H1 (cell line): ENCODE measurements at regions not wholly inside any gene's neighbourhood (a gene's known extent, or its start where the extent isn't known, plus 50 kb on each side); places are given as distances from the start of the nearest gene placed in this dataset.

ENCODE experiments used
- CTCF ChIA-PET: fragments of 300-600 bp; sonication (Branson Sonifier 250); formaldehyde crosslinking; loops from one replicate; lab custom pipeline; 2021; ENCODE audit not compliant: partially characterized antibody; lab: Charles Lee
- POLR2A ChIA-PET: fragments of 300-600 bp; sonication (Branson Sonifier 250); formaldehyde crosslinking; loops from one replicate; lab custom pipeline; 2021; ENCODE audit warnings: inconsistent platforms; ENCODE audit not compliant: partially characterized antibody; lab: Charles Lee
- DNase-seq, 2 experiments: peaks; one replicate each; pipeline versions ENCODE4 v3.0.0 to v3.0.0-alpha.2; 2010 to 2022; ENCODE audit warnings: low spot score in 2 of 2, low read depth in 1 of 2, mixed read lengths in 1 of 2
- FAIRE-seq: peaks from 2 replicates; lab custom pipeline; 2011; peaks lifted over from hg19 to GRCh38; lab: Jason Lieb, UNC
- H2AFZ ChIP-seq: 2 replicates; pipeline ENCODE4 v1.8.1; 2012; ENCODE audit warnings: low read length, inconsistent platforms
- H2AK5ac ChIP-seq: 2 replicates; pipeline ENCODE4 v1.6.1; 2013; ENCODE audit warnings: low read depth, low read length
- H2BK120ac ChIP-seq: replicated peaks from 2 replicates; pipeline ENCODE3; 2013; ENCODE audit warnings: low read depth, low read length, inconsistent platforms
- H2BK12ac ChIP-seq: 2 replicates; pipeline ENCODE4 v1.6.1; 2013; ENCODE audit warnings: low read depth, low read length
- H2BK15ac ChIP-seq: 2 replicates; pipeline ENCODE4 v1.6.1; 2013; ENCODE audit warnings: low read length
- H2BK20ac ChIP-seq: 2 replicates; pipeline ENCODE4 v1.6.1; 2013; ENCODE audit warnings: low read length
- H2BK5ac ChIP-seq: 2 replicates; pipeline ENCODE4 v1.6.1; 2013; ENCODE audit warnings: low read depth, low read length
- H3K14ac ChIP-seq: 2 replicates; pipeline ENCODE4 v1.6.1; 2013; ENCODE audit warnings: inconsistent platforms; ENCODE audit not compliant: insufficient read length
- H3K18ac ChIP-seq: 2 replicates; pipeline ENCODE4 v1.6.1; 2013; ENCODE audit warnings: low read length; ENCODE audit errors: extremely low read depth
- H3K23ac ChIP-seq: 2 replicates; pipeline ENCODE4 v1.6.1; 2013; ENCODE audit warnings: inconsistent platforms; ENCODE audit not compliant: insufficient read length
- H3K23me2 ChIP-seq: 2 replicates; pipeline ENCODE4 v1.6.1; 2013; ENCODE audit warnings: low read depth, low read length
- H3K27ac ChIP-seq: 2 replicates; pipeline ENCODE4 v1.6.1; 2011; ENCODE audit warnings: low read depth, low read length, inconsistent platforms
- H3K27me3 ChIP-seq, 4 experiments: replicated peaks in 1 of 4; 1 replicate in 1 of 4; 2 replicates in 3 of 4; pipeline versions ENCODE4 v1.6.1 to v1.8.1; 2011 to 2013; ENCODE audit warnings: low read length in 3 of 4, mild to moderate bottlenecking in 3 of 4, inconsistent platforms in 2 of 4, mixed read lengths in 2 of 4, moderate library complexity in 1 of 4; ENCODE audit not compliant: control insufficient read depth in 3 of 4, insufficient read depth in 3 of 4; ENCODE audit errors: extremely low read depth in 1 of 4
- H3K36me3 ChIP-seq, 4 experiments: 2 replicates each; pipeline versions ENCODE4 v1.6.1 to v1.8.1; 2011 to 2013; ENCODE audit warnings: mild to moderate bottlenecking in 4 of 4, low read length in 3 of 4, moderate library complexity in 2 of 4, control low read depth in 1 of 4, inconsistent platforms in 1 of 4; ENCODE audit not compliant: insufficient read depth in 4 of 4, control insufficient read depth in 2 of 4
- H3K4ac ChIP-seq: replicated peaks from 2 replicates; pipeline ENCODE3; 2013; ENCODE audit warnings: low read length, low read depth, mixed read lengths, inconsistent platforms; ENCODE audit not compliant: insufficient read length
- H3K4me1 ChIP-seq, 4 experiments: replicated peaks in 1 of 4; 1 replicate in 1 of 4; 2 replicates in 3 of 4; pipeline versions ENCODE4 v1.6.1 to v1.8.1; 2011 to 2013; ENCODE audit warnings: low read length in 3 of 4, inconsistent platforms in 2 of 4, mixed read lengths in 1 of 4; ENCODE audit not compliant: insufficient read depth in 4 of 4, control insufficient read depth in 3 of 4
- H3K4me2 ChIP-seq, 2 experiments: 2 replicates each; pipeline versions ENCODE4 v1.6.1 to v1.8.1; 2011 to 2013; ENCODE audit warnings: low read depth in 2 of 2, low read length in 2 of 2, control low read depth in 1 of 2, inconsistent platforms in 1 of 2, mild to moderate bottlenecking in 1 of 2; ENCODE audit not compliant: insufficient read depth in 1 of 2
- H3K4me3 ChIP-seq, 4 experiments: fragments of 200-600, 300-600 bp in 1 of 4; sonication (generic), shearing (Covaris generic), sonication (Bioruptor Twin) in 1 of 4; 2 replicates each; pipeline versions ENCODE4 v1.5.1 to v1.8.1; 2011 to 2016; ENCODE audit warnings: low read length in 4 of 4, low read depth in 3 of 4, control low read depth in 2 of 4, inconsistent platforms in 2 of 4, mild to moderate bottlenecking in 2 of 4, mixed read lengths in 1 of 4, moderate library complexity in 1 of 4; ENCODE audit not compliant: insufficient read depth in 2 of 4; ENCODE audit errors: extremely low read depth in 1 of 4
- H3K56ac ChIP-seq: replicated peaks from 2 replicates; pipeline ENCODE3; 2013; ENCODE audit warnings: low read depth, mild to moderate bottlenecking, mixed read lengths, low read length, inconsistent platforms; ENCODE audit not compliant: insufficient read length
- H3K79me1 ChIP-seq: 2 replicates; pipeline ENCODE4 v1.6.1; 2013; ENCODE audit warnings: low read depth, low read length, control low read depth
- H3K79me2 ChIP-seq, 2 experiments: 2 replicates each; pipeline versions ENCODE4 v1.6.1 to v1.8.1; 2012 to 2013; ENCODE audit warnings: low read length in 2 of 2, mild to moderate bottlenecking in 2 of 2, inconsistent platforms in 1 of 2; ENCODE audit not compliant: insufficient read depth in 2 of 2, control insufficient read depth in 1 of 2
- H3K9ac ChIP-seq, 4 experiments: replicated peaks in 1 of 4; 1 replicate in 1 of 4; 2 replicates in 3 of 4; pipeline versions ENCODE4 v1.6.1 to v1.8.1; 2011 to 2013; ENCODE audit warnings: low read depth in 3 of 4, low read length in 3 of 4, control low read depth in 2 of 4, mild to moderate bottlenecking in 2 of 4, moderate library complexity in 2 of 4, inconsistent platforms in 1 of 4; ENCODE audit errors: extremely low read depth in 1 of 4
- H3K9me3 ChIP-seq, 2 experiments: 2 replicates each; pipeline versions ENCODE4 v1.6.1 to v1.8.1; 2012 to 2013; ENCODE audit warnings: mild to moderate bottlenecking in 2 of 2, moderate library complexity in 2 of 2, control low read depth in 1 of 2, inconsistent platforms in 1 of 2, low read depth in 1 of 2, low read length in 1 of 2, mixed read lengths in 1 of 2; ENCODE audit not compliant: insufficient read depth in 2 of 2
- H4K20me1 ChIP-seq, 2 experiments: replicated peaks in 1 of 2; 2 replicates each; pipeline versions ENCODE3 to v1.8.1; 2011 to 2013; ENCODE audit warnings: inconsistent platforms in 2 of 2, low read length in 2 of 2, mild to moderate bottlenecking in 1 of 2; ENCODE audit not compliant: insufficient read depth in 2 of 2, control insufficient read depth in 1 of 2
- H4K5ac ChIP-seq: 2 replicates; pipeline ENCODE4 v1.6.1; 2013; ENCODE audit warnings: low read length, low read depth, mixed read lengths, inconsistent platforms; ENCODE audit not compliant: insufficient read length
- H4K8ac ChIP-seq: 2 replicates; pipeline ENCODE4 v1.8.0; 2013; ENCODE audit warnings: mild to moderate bottlenecking, moderate library complexity, low read length, inconsistent platforms; ENCODE audit not compliant: insufficient read depth; ENCODE audit errors: extremely low read depth
- H4K91ac ChIP-seq: replicated peaks from 2 replicates; pipeline ENCODE3; 2013; ENCODE audit warnings: low read length, mixed read lengths, inconsistent platforms; ENCODE audit not compliant: insufficient read length
- ATF3 ChIP-seq: IDR thresholded peaks from 2 replicates; pipeline ENCODE4 v1.6.1; 2011; ENCODE audit warnings: low read depth, mild to moderate bottlenecking, low read length; ENCODE audit not compliant: insufficient read depth
- BCL11A ChIP-seq, 2 experiments: IDR thresholded peaks; one replicate each; pipeline ENCODE4 v1.6.1; 2011; ENCODE audit warnings: low read depth in 2 of 2, low read length in 2 of 2, mild to moderate bottlenecking in 2 of 2
- BRCA1 ChIP-seq: IDR thresholded peaks from 2 replicates; pipeline ENCODE4 v1.6.1; 2012; ENCODE audit warnings: low read depth, low read length, improper control_type of control experiment
- HDAC2 ChIP-seq, 2 experiments: fragments of 300-600 bp in 1 of 2; sonication (generic) in 1 of 2; IDR thresholded peaks; 2 replicates each; pipeline ENCODE4 v1.6.1; 2011 to 2012; ENCODE audit warnings: low read depth in 2 of 2, low read length in 2 of 2, mild to moderate bottlenecking in 2 of 2, moderate library complexity in 2 of 2, borderline replicate concordance in 1 of 2, inconsistent platforms in 1 of 2
- KDM1A ChIP-seq: fragments of 200-600, 300-600 bp; sonication (generic); IDR thresholded peaks from 2 replicates; pipeline ENCODE4 v1.7.1; 2016; ENCODE audit warnings: mild to moderate bottlenecking, low read length, borderline replicate concordance
- KDM5A ChIP-seq: fragments of 200-600 bp; IDR thresholded peaks from 2 replicates; pipeline ENCODE4 v1.7.1; 2012; ENCODE audit warnings: mild to moderate bottlenecking, low read length, inconsistent platforms, mixed read lengths
- POU5F1 ChIP-seq: IDR thresholded peaks from 2 replicates; pipeline ENCODE4 v1.6.1; 2011; ENCODE audit warnings: low read depth, mild to moderate bottlenecking, low read length, moderate library complexity
- SRF ChIP-seq: IDR thresholded peaks from 2 replicates; pipeline ENCODE4 v1.6.1; 2011; ENCODE audit warnings: mild to moderate bottlenecking, low read depth, low read length, moderate library complexity
- TAF7 ChIP-seq: optimal IDR thresholded peaks from 2 replicates; pipeline ENCODE3; 2011; ENCODE audit warnings: low read depth, mild to moderate bottlenecking, inconsistent platforms, low read length, moderate library complexity, borderline replicate concordance
- TEAD4 ChIP-seq: IDR thresholded peaks from 2 replicates; pipeline ENCODE4 v1.6.1; 2012; ENCODE audit warnings: low read depth, low read length, inconsistent platforms, mixed read lengths
- USF2 ChIP-seq: IDR thresholded peaks from 2 replicates; pipeline ENCODE4 v1.6.1; 2011; ENCODE audit warnings: low read length, improper control_type of control experiment
- whole genome bisulfite sequencing, 2 experiments: shearing (Covaris generic) in 1 of 2; methylation state at CpG; one replicate each; pipeline versions ENCODE4 v1.1.6 to v1.1.7; 2013 to 2015; ENCODE audit warnings: low lambda C conversion rate in 2 of 2, mixed read lengths in 2 of 2, inconsistent platforms in 1 of 2, low coverage in 1 of 2, missing lambda C conversion rate in 1 of 2; ENCODE audit not compliant: insufficient replicate concordance in 2 of 2, insufficient coverage in 1 of 2, insufficient read length in 1 of 2; ENCODE audit errors: extremely low coverage in 1 of 2, missing lambda C conversion rate in 1 of 2; 5-methylcytosine and 5-hydroxymethylcytosine counted together

- no peak overlapping the region for H2AFZ ChIP-seq
- no peaks in the 10 kb centered on the region for H4K20me1 ChIP-seq
- peaks cover 0 to 4% (median under 1%) of the 10 kb centered on the region in 4 experiments; a peak in 3 of 7 replicates for H3K4me1 ChIP-seq
- no peak for FAIRE-seq
- no peak overlapping the region for H3K27ac ChIP-seq
- no peak for DNase-seq
- H3K79me1 ChIP-seq, result no peaks in the 10 kb centered on the region
- no peak overlapping the region for H2BK20ac ChIP-seq
- H3K9ac ChIP-seq, result no peak overlapping the region
- H2BK5ac ChIP-seq, result no peak overlapping the region
- 73% methylated on average over 5 of the region's 5 CpGs; no CpG with 5 or more reads in 1 of the 2 experiments for WGBS, 2 experiments
- H3K4ac ChIP-seq, result no peak overlapping the region
- TF ChIP-seq KDM1A (no peak), BCL11A (IDR thresholded peaks at IDR 0.05; ENCODE audit: low read depth in 2 of 2, low read length in 2 of 2) (no peak), HDAC2 (IDR thresholded peaks at IDR 0.05; ENCODE audit: borderline replicate concordance in 1 of 2, low read depth in 2 of 2, low read length in 2 of 2) (no peak), TAF7 (no peak), BRCA1 (no peak), ATF3 (no peak), KDM5A (no peak), POU5F1 (no peak), TEAD4 (no peak), USF2 (no peak), SRF (no peak)
- H4K5ac ChIP-seq, result no peak overlapping the region
- H3K4me3 ChIP-seq, result no peak overlapping the region
- H2BK12ac ChIP-seq, result no peak overlapping the region
- no peaks in the 10 kb centered on the region for H3K36me3 ChIP-seq
- H3K56ac ChIP-seq, result no peak overlapping the region
- no peak overlapping the region for H3K4me2 ChIP-seq
- no peak overlapping the region for H2BK120ac ChIP-seq
- H3K23ac ChIP-seq, result no peak overlapping the region
- ChIA-PET CTCF (interaction anchor here (0.6 to 2.8 kb wide), 9 partner anchors 10 to 830 kb away, joined by 3 to 10 read pairs (median 3); no protein-coding TSS in a partner anchor), POLR2A (interaction anchor here (0.5 to 1.1 kb wide), 2 partner anchors 65 to 525 kb away, joined by 3 read pairs; no protein-coding TSS in a partner anchor)
- no peaks in the 10 kb centered on the region for H3K9me3 ChIP-seq
- no peaks in the 10 kb centered on the region for H3K79me2 ChIP-seq
- no peak overlapping the region for H2AK5ac ChIP-seq
- no peak overlapping the region for H4K91ac ChIP-seq
- no peaks in the 10 kb centered on the region for H3K27me3 ChIP-seq
- H4K8ac ChIP-seq, result no peak overlapping the region
- H2BK15ac ChIP-seq, result no peak overlapping the region
- no peaks in the 10 kb centered on the region for H3K23me2 ChIP-seq
- H3K18ac ChIP-seq, result no peak overlapping the region
- H3K14ac ChIP-seq, result no peak overlapping the region
These were observed 65.1 kb upstream of the SRSF6 start for GRCh38 chr20:43392561-43392960.
